H1 (cell line): ENCODE measurements at regions not wholly inside any gene's neighbourhood (a gene's known extent, or its start where the extent isn't known, plus 50 kb on each side); places are given as distances from the start of the nearest gene placed in this dataset.
"Not testable (repeated sequence)": the region's sequence is repeated elsewhere in the genome, so short reads cannot be mapped to it uniquely, and the experiment has no call there.

Source experiments
- CTCF ChIA-PET: fragments of 300-600 bp; sonication (Branson Sonifier 250); formaldehyde crosslinking; loops from one replicate; lab custom pipeline; 2021; ENCODE audit not compliant: partially characterized antibody; lab: Charles Lee
- POLR2A ChIA-PET: fragments of 300-600 bp; sonication (Branson Sonifier 250); formaldehyde crosslinking; loops from one replicate; lab custom pipeline; 2021; ENCODE audit warnings: inconsistent platforms; ENCODE audit not compliant: partially characterized antibody; lab: Charles Lee
- DNase-seq, 2 experiments: peaks; one replicate each; pipeline versions ENCODE4 v3.0.0 to v3.0.0-alpha.2; 2010 to 2022; ENCODE audit warnings: low spot score in 2 of 2, low read depth in 1 of 2, mixed read lengths in 1 of 2
- FAIRE-seq: peaks from 2 replicates; lab custom pipeline; 2011; peaks lifted over from hg19 to GRCh38; lab: Jason Lieb, UNC
- H2AFZ ChIP-seq: 2 replicates; pipeline ENCODE4 v1.8.1; 2012; ENCODE audit warnings: low read length, inconsistent platforms
- H2AK5ac ChIP-seq: 2 replicates; pipeline ENCODE4 v1.6.1; 2013; ENCODE audit warnings: low read depth, low read length
- H2BK120ac ChIP-seq: replicated peaks from 2 replicates; pipeline ENCODE3; 2013; ENCODE audit warnings: low read depth, low read length, inconsistent platforms
- H2BK12ac ChIP-seq: 2 replicates; pipeline ENCODE4 v1.6.1; 2013; ENCODE audit warnings: low read depth, low read length
- H2BK15ac ChIP-seq: 2 replicates; pipeline ENCODE4 v1.6.1; 2013; ENCODE audit warnings: low read length
- H2BK20ac ChIP-seq: 2 replicates; pipeline ENCODE4 v1.6.1; 2013; ENCODE audit warnings: low read length
- H2BK5ac ChIP-seq: 2 replicates; pipeline ENCODE4 v1.6.1; 2013; ENCODE audit warnings: low read depth, low read length
- H3K14ac ChIP-seq: 2 replicates; pipeline ENCODE4 v1.6.1; 2013; ENCODE audit warnings: inconsistent platforms; ENCODE audit not compliant: insufficient read length
- H3K18ac ChIP-seq: 2 replicates; pipeline ENCODE4 v1.6.1; 2013; ENCODE audit warnings: low read length; ENCODE audit errors: extremely low read depth
- H3K23ac ChIP-seq: 2 replicates; pipeline ENCODE4 v1.6.1; 2013; ENCODE audit warnings: inconsistent platforms; ENCODE audit not compliant: insufficient read length
- H3K23me2 ChIP-seq: 2 replicates; pipeline ENCODE4 v1.6.1; 2013; ENCODE audit warnings: low read depth, low read length
- H3K27ac ChIP-seq: 2 replicates; pipeline ENCODE4 v1.6.1; 2011; ENCODE audit warnings: low read depth, low read length, inconsistent platforms
- H3K27me3 ChIP-seq, 4 experiments: replicated peaks in 1 of 4; 1 replicate in 1 of 4; 2 replicates in 3 of 4; pipeline versions ENCODE4 v1.6.1 to v1.8.1; 2011 to 2013; ENCODE audit warnings: low read length in 3 of 4, mild to moderate bottlenecking in 3 of 4, inconsistent platforms in 2 of 4, mixed read lengths in 2 of 4, moderate library complexity in 1 of 4; ENCODE audit not compliant: control insufficient read depth in 3 of 4, insufficient read depth in 3 of 4; ENCODE audit errors: extremely low read depth in 1 of 4
- H3K36me3 ChIP-seq, 4 experiments: 2 replicates each; pipeline versions ENCODE4 v1.6.1 to v1.8.1; 2011 to 2013; ENCODE audit warnings: mild to moderate bottlenecking in 4 of 4, low read length in 3 of 4, moderate library complexity in 2 of 4, control low read depth in 1 of 4, inconsistent platforms in 1 of 4; ENCODE audit not compliant: insufficient read depth in 4 of 4, control insufficient read depth in 2 of 4
- H3K4ac ChIP-seq: replicated peaks from 2 replicates; pipeline ENCODE3; 2013; ENCODE audit warnings: low read length, low read depth, mixed read lengths, inconsistent platforms; ENCODE audit not compliant: insufficient read length
- H3K4me1 ChIP-seq, 4 experiments: replicated peaks in 1 of 4; 1 replicate in 1 of 4; 2 replicates in 3 of 4; pipeline versions ENCODE4 v1.6.1 to v1.8.1; 2011 to 2013; ENCODE audit warnings: low read length in 3 of 4, inconsistent platforms in 2 of 4, mixed read lengths in 1 of 4; ENCODE audit not compliant: insufficient read depth in 4 of 4, control insufficient read depth in 3 of 4
- H3K4me2 ChIP-seq, 2 experiments: 2 replicates each; pipeline versions ENCODE4 v1.6.1 to v1.8.1; 2011 to 2013; ENCODE audit warnings: low read depth in 2 of 2, low read length in 2 of 2, control low read depth in 1 of 2, inconsistent platforms in 1 of 2, mild to moderate bottlenecking in 1 of 2; ENCODE audit not compliant: insufficient read depth in 1 of 2
- H3K4me3 ChIP-seq, 4 experiments: fragments of 200-600, 300-600 bp in 1 of 4; sonication (generic), shearing (Covaris generic), sonication (Bioruptor Twin) in 1 of 4; 2 replicates each; pipeline versions ENCODE4 v1.5.1 to v1.8.1; 2011 to 2016; ENCODE audit warnings: low read length in 4 of 4, low read depth in 3 of 4, control low read depth in 2 of 4, inconsistent platforms in 2 of 4, mild to moderate bottlenecking in 2 of 4, mixed read lengths in 1 of 4, moderate library complexity in 1 of 4; ENCODE audit not compliant: insufficient read depth in 2 of 4; ENCODE audit errors: extremely low read depth in 1 of 4
- H3K56ac ChIP-seq: replicated peaks from 2 replicates; pipeline ENCODE3; 2013; ENCODE audit warnings: low read depth, mild to moderate bottlenecking, mixed read lengths, low read length, inconsistent platforms; ENCODE audit not compliant: insufficient read length
- H3K79me1 ChIP-seq: 2 replicates; pipeline ENCODE4 v1.6.1; 2013; ENCODE audit warnings: low read depth, low read length, control low read depth
- H3K79me2 ChIP-seq, 2 experiments: 2 replicates each; pipeline versions ENCODE4 v1.6.1 to v1.8.1; 2012 to 2013; ENCODE audit warnings: low read length in 2 of 2, mild to moderate bottlenecking in 2 of 2, inconsistent platforms in 1 of 2; ENCODE audit not compliant: insufficient read depth in 2 of 2, control insufficient read depth in 1 of 2
- H3K9ac ChIP-seq, 4 experiments: replicated peaks in 1 of 4; 1 replicate in 1 of 4; 2 replicates in 3 of 4; pipeline versions ENCODE4 v1.6.1 to v1.8.1; 2011 to 2013; ENCODE audit warnings: low read depth in 3 of 4, low read length in 3 of 4, control low read depth in 2 of 4, mild to moderate bottlenecking in 2 of 4, moderate library complexity in 2 of 4, inconsistent platforms in 1 of 4; ENCODE audit errors: extremely low read depth in 1 of 4
- H3K9me3 ChIP-seq, 2 experiments: 2 replicates each; pipeline versions ENCODE4 v1.6.1 to v1.8.1; 2012 to 2013; ENCODE audit warnings: mild to moderate bottlenecking in 2 of 2, moderate library complexity in 2 of 2, control low read depth in 1 of 2, inconsistent platforms in 1 of 2, low read depth in 1 of 2, low read length in 1 of 2, mixed read lengths in 1 of 2; ENCODE audit not compliant: insufficient read depth in 2 of 2
- H4K20me1 ChIP-seq, 2 experiments: replicated peaks in 1 of 2; 2 replicates each; pipeline versions ENCODE3 to v1.8.1; 2011 to 2013; ENCODE audit warnings: inconsistent platforms in 2 of 2, low read length in 2 of 2, mild to moderate bottlenecking in 1 of 2; ENCODE audit not compliant: insufficient read depth in 2 of 2, control insufficient read depth in 1 of 2
- H4K5ac ChIP-seq: 2 replicates; pipeline ENCODE4 v1.6.1; 2013; ENCODE audit warnings: low read length, low read depth, mixed read lengths, inconsistent platforms; ENCODE audit not compliant: insufficient read length
- H4K8ac ChIP-seq: 2 replicates; pipeline ENCODE4 v1.8.0; 2013; ENCODE audit warnings: mild to moderate bottlenecking, moderate library complexity, low read length, inconsistent platforms; ENCODE audit not compliant: insufficient read depth; ENCODE audit errors: extremely low read depth
- H4K91ac ChIP-seq: replicated peaks from 2 replicates; pipeline ENCODE3; 2013; ENCODE audit warnings: low read length, mixed read lengths, inconsistent platforms; ENCODE audit not compliant: insufficient read length
- EP300 ChIP-seq, 2 experiments: IDR thresholded peaks; 1 replicate in 1 of 2; 2 replicates in 1 of 2; pipeline ENCODE4 v1.6.1; 2011 to 2012; ENCODE audit warnings: low read depth in 2 of 2, low read length in 2 of 2, mild to moderate bottlenecking in 2 of 2, borderline replicate concordance in 1 of 2, inconsistent platforms in 1 of 2, moderate library complexity in 1 of 2
- WGBS, 2 experiments: shearing (Covaris generic) in 1 of 2; methylation state at CpG; one replicate each; pipeline versions ENCODE4 v1.1.6 to v1.1.7; 2013 to 2015; ENCODE audit warnings: low lambda C conversion rate in 2 of 2, mixed read lengths in 2 of 2, inconsistent platforms in 1 of 2, low coverage in 1 of 2, missing lambda C conversion rate in 1 of 2; ENCODE audit not compliant: insufficient replicate concordance in 2 of 2, insufficient coverage in 1 of 2, insufficient read length in 1 of 2; ENCODE audit errors: extremely low coverage in 1 of 2, missing lambda C conversion rate in 1 of 2; 5-methylcytosine and 5-hydroxymethylcytosine counted together

- H3K79me1 ChIP-seq, H3K14ac ChIP-seq, FAIRE-seq, H4K20me1 ChIP-seq, H4K5ac ChIP-seq, H3K4ac ChIP-seq, H2BK120ac ChIP-seq, H3K18ac ChIP-seq, H3K4me2 ChIP-seq, H3K4me1 ChIP-seq, DNase-seq, H2BK20ac ChIP-seq, H3K9me3 ChIP-seq, H2BK15ac ChIP-seq, H4K8ac ChIP-seq, H3K9ac ChIP-seq, H3K56ac ChIP-seq, H2BK5ac ChIP-seq, H3K23ac ChIP-seq, H2BK12ac ChIP-seq, H2AK5ac ChIP-seq, H3K36me3 ChIP-seq, H3K27ac ChIP-seq, H3K4me3 ChIP-seq, H3K23me2 ChIP-seq, H3K79me2 ChIP-seq, POLR2A ChIA-PET, H3K27me3 ChIP-seq, H4K91ac ChIP-seq, H2AFZ ChIP-seq: not testable (repeated sequence)
- peak in 1 of 2 experiments; percentile 50; a peak in 1 of 3 replicates for TF ChIP-seq EP300 (IDR thresholded peaks at IDR 0.05; ENCODE audit: borderline replicate concordance in 1 of 2, low read depth in 2 of 2, low read length in 2 of 2)
- WGBS, 2 experiments: 97% methylated on average over 24 of the region's 28 CpGs; no CpG with 5 or more reads in 1 of the 2 experiments
- CTCF ChIA-PET: interaction anchor here (0.6 to 2.5 kb wide), 12 partner anchors 10 to 692 kb away, joined by 3 to 12 read pairs (median 3); no protein-coding TSS in a partner anchor
Measured at GRCh38 chr7:131755801-131756200, 199.4 kb upstream of the PODXL start.
